Esophagus squamous epithelium (tissue), 5 donors: ENCODE measurements at regions not wholly inside any gene's neighbourhood (a gene's known extent, or its start where the extent isn't known, plus 50 kb on each side); places are given as distances from the start of the nearest gene placed in this dataset.

Experiments used
- DNase-seq: peaks from one replicate; lab custom pipeline; 2025; lab: John Stamatoyannopoulos, UW
- H3K27ac ChIP-seq, 4 donors: fragments of 200-600 bp; sonication (generic); one replicate each; pipeline ENCODE4 v1.5.1; 2016 to 2019; ENCODE audit warnings: mild to moderate bottlenecking in 1 of 4
- H3K27me3 ChIP-seq, 4 donors: fragments of 200-600 bp; sonication (generic); 1 replicate in 3 of 4; 2 replicates in 1 of 4; pipeline versions ENCODE4 v1.5.1 to v1.6.0; 2017 to 2021; ENCODE audit warnings: antibody characterized with exemption in 1 of 4
- H3K36me3 ChIP-seq, 3 donors: fragments of 200-600 bp; sonication (generic); one replicate each; pipeline ENCODE4 v1.5.1; 2016 to 2019
- H3K4me1 ChIP-seq, 3 donors: fragments of 200-600 bp; sonication (generic); one replicate each; pipeline ENCODE4 v1.5.1; 2017 to 2019
- H3K4me3 ChIP-seq, 4 donors: fragments of 200-600 bp; sonication (generic); 1 replicate in 3 of 4; 2 replicates in 1 of 4; pipeline ENCODE4 v1.5.1; 2016 to 2019; ENCODE audit warnings: mild to moderate bottlenecking in 2 of 4, moderate library complexity in 1 of 4
- H3K9me3 ChIP-seq, 3 donors: fragments of 200-600 bp; sonication (generic); one replicate each; pipeline ENCODE4 v1.5.1; 2016 to 2019
- CTCF ChIP-seq, 6 experiments: fragments of 450-650 bp in 4 of 6; fragments of 200-600 bp in 2 of 6; sonication (generic) in 2 of 6; IDR thresholded peaks; one replicate each; pipeline ENCODE4 v1.5.1; 2016 to 2019; ENCODE audit warnings: antibody characterized with exemption in 6 of 6, mild to moderate bottlenecking in 4 of 6, moderate library complexity in 4 of 6
- POLR2A ChIP-seq, 4 donors: fragments of 450-650 bp; IDR thresholded peaks; one replicate each; pipeline ENCODE4 v1.6.1; 2017; ENCODE audit warnings: antibody characterized with exemption in 4 of 4, mild to moderate bottlenecking in 4 of 4, moderate library complexity in 3 of 4
- WGBS, 2 donors: methylation state at CpG; one replicate each; pipeline ENCODE4 v1.1.5; 2018; 5-methylcytosine and 5-hydroxymethylcytosine counted together
- intact Hi-C: fragments of 100-400 bp; cut with DNase I; formaldehyde crosslinking; loops from one replicate; pipeline ENCODE4 v1.15.0; 2022
- donor health status: DM: yes; HTN: yes; CAD: no.

GRCh38 chr6:138567052-138567451, 67.8 kb upstream of the NHSL1 start:
- Histone ChIP-seq H3K27me3 (no peaks in the 10 kb centered on the region), H3K4me3 (no peak overlapping the region), H3K9me3 (no peaks in the 10 kb centered on the region), H3K36me3 (no peaks in the 10 kb centered on the region), H3K27ac (no peak overlapping the region), H3K4me1 (peaks cover 0 to 13% (median 0%) of the 10 kb centered on the region in 3 donors)
- intact Hi-C loops = no loop called here
- DNase-seq = no peak
- 93 to 94% methylated on average over 9 of the region's 9 CpGs for WGBS, 2 donors
- TF ChIP-seq POLR2A (IDR thresholded peaks at IDR 0.05) (no peak), CTCF (IDR thresholded peaks at IDR 0.05) (no peak)

GRCh38 chr6:138568997-138569396, 69.7 kb upstream of the NHSL1 start:
- no peak for TF ChIP-seq CTCF (IDR thresholded peaks at IDR 0.05)
- intact Hi-C loops = no loop called here
- DNase-seq = no peak
- Histone ChIP-seq H3K27me3 (no peaks in the 10 kb centered on the region), H3K27ac (no peak overlapping the region), H3K4me1 (peaks cover 0 to 23% (median 0%) of the 10 kb centered on the region in 3 donors), H3K4me3 (no peak overlapping the region), H3K9me3 (no peaks in the 10 kb centered on the region), H3K36me3 (no peaks in the 10 kb centered on the region)
- 90 to 96% methylated on average over 8 of the region's 8 CpGs for WGBS, 2 donors

GRCh38 chr6:138569554-138569953, 70.3 kb upstream of the NHSL1 start:
- Histone ChIP-seq H3K4me3 (no peak overlapping the region), H3K9me3 (no peaks in the 10 kb centered on the region), H3K27me3 (no peaks in the 10 kb centered on the region), H3K36me3 (no peaks in the 10 kb centered on the region), H3K27ac (no peak overlapping the region), H3K4me1 (peaks cover 0 to 23% (median 0%) of the 10 kb centered on the region in 3 donors)
- 94 to 98% methylated on average over 2 of the region's 2 CpGs for WGBS, 2 donors
- DNase-seq = no peak
- intact Hi-C loops = no loop called here
- no peak for TF ChIP-seq POLR2A (IDR thresholded peaks at IDR 0.05)
- TF ChIP-seq CTCF (IDR thresholded peaks at IDR 0.05) = no peak

- Histone ChIP-seq H3K27ac (no peak overlapping the region), H3K4me3 (no peak overlapping the region), H3K9me3 (no peaks in the 10 kb centered on the region), H3K4me1 (peaks cover 0 to 23% (median 0%) of the 10 kb centered on the region in 3 donors), H3K27me3 (no peaks in the 10 kb centered on the region), H3K36me3 (no peaks in the 10 kb centered on the region)
- intact Hi-C loops = no loop called here
- TF ChIP-seq POLR2A (IDR thresholded peaks at IDR 0.05) (no peak), CTCF (IDR thresholded peaks at IDR 0.05) (no peak)
- 86 to 91% methylated on average over 7 of the region's 7 CpGs for WGBS, 2 donors
- DNase-seq = no peak
These were observed 70.9 kb upstream of the NHSL1 start for GRCh38 chr6:138569970-138570724.

- no peak overlapping the region for H3K27ac ChIP-seq
- no peak overlapping the region for H3K4me3 ChIP-seq
These were observed 71.4 kb upstream of the NHSL1 start for GRCh38 chr6:138570725-138571029.

More at GRCh38 chr6:138570725-138571029, 71.4 kb upstream of the NHSL1 start:
- no peaks in the 10 kb centered on the region for H3K27me3 ChIP-seq
- no peak for TF ChIP-seq CTCF (IDR thresholded peaks at IDR 0.05)
- TF ChIP-seq POLR2A (IDR thresholded peaks at IDR 0.05) = no peak
- no peak for DNase-seq
- no peaks in the 10 kb centered on the region for H3K36me3 ChIP-seq
- no peaks in the 10 kb centered on the region for H3K9me3 ChIP-seq
- 86 to 87% methylated on average over 4 of the region's 4 CpGs for WGBS, 2 donors
- intact Hi-C loops = no loop called here
- H3K4me1 ChIP-seq = peaks cover 0 to 23% (median 0%) of the 10 kb centered on the region in 3 donors
